K562 (cell line): ENCODE measurements at regions not wholly inside any gene's neighbourhood (a gene's known extent, or its start where the extent isn't known, plus 50 kb on each side); places are given as distances from the start of the nearest gene placed in this dataset.

Source experiments
- ATAC-seq: fragments of 200-7000 bp; cut with Tn5 transposase; 3 replicates; pipeline ENCODE4 v1.9.1; 2020; ENCODE audit warnings: moderate library complexity
- BruUV-seq: library from RNA; stranded (reverse); fragments of 400-500 nt; replicated peaks from 2 replicates; lab custom pipeline; 2021; lab: Mats Ljungman, UMichigan
- CTCF ChIA-PET: fragments of 300-600 bp; formaldehyde crosslinking; extraction: SDS; loops from one replicate; lab custom pipeline; 2021; ENCODE audit warnings: low intra/inter-chr PET ratio; lab: Yijun Ruan, JAX
- POLR2A ChIA-PET: fragments of 300-600, 350-650 bp; sonication (Branson Sonifier 250); formaldehyde crosslinking; extraction: SDS; loops from one replicate; lab custom pipeline; 2021; ENCODE audit warnings: antibody characterized with exemption, inconsistent platforms; lab: Yijun Ruan, JAX
- DNase-seq, 4 experiments: peaks; one replicate each; pipeline versions ENCODE4 v3.0.0 to v3.0.0-alpha.2; 2011 to 2018; ENCODE audit warnings: low spot score in 3 of 4, mixed read lengths in 3 of 4; ENCODE audit errors: extremely low read depth in 1 of 4
- FAIRE-seq: peaks from 2 replicates; lab custom pipeline; 2011; peaks lifted over from hg19 to GRCh38; lab: Jason Lieb, UNC
- H2AFZ ChIP-seq: 2 replicates; pipeline ENCODE4 v1.6.0; 2011; ENCODE audit warnings: low read depth, low read length, control low read depth, inconsistent platforms
- H3K27ac ChIP-seq: fragments of 200-600 bp; 3 replicates; pipeline ENCODE4 v1.8.0; 2011; ENCODE audit warnings: low read depth, mild to moderate bottlenecking, control low read depth, inconsistent platforms, low read length, moderate library complexity, mixed read lengths; ENCODE audit errors: extremely low read depth
- H3K27me3 ChIP-seq, 2 experiments: fragments of 300-600 bp in 1 of 2; 2 replicates in 1 of 2; 3 replicates in 1 of 2; pipeline versions ENCODE4 v1.6.0 to v1.8.0; 2011; ENCODE audit warnings: inconsistent platforms in 2 of 2, low read length in 2 of 2, mild to moderate bottlenecking in 1 of 2, mixed read lengths in 1 of 2, moderate library complexity in 1 of 2; ENCODE audit not compliant: control insufficient read depth in 2 of 2, insufficient read depth in 2 of 2
- H3K36me3 ChIP-seq: fragments of 300-600 bp; 3 replicates; pipeline ENCODE4 v1.8.0; 2011; ENCODE audit warnings: mild to moderate bottlenecking, low read length, inconsistent platforms; ENCODE audit not compliant: control insufficient read depth, insufficient read depth
- H3K4me1 ChIP-seq, 2 experiments: fragments of 200-600 bp in 1 of 2; replicated peaks in 1 of 2; 2 replicates in 1 of 2; 3 replicates in 1 of 2; pipeline versions ENCODE4 v1.5.1 to v1.8.0; 2011; ENCODE audit warnings: inconsistent platforms in 2 of 2, low read length in 2 of 2, mild to moderate bottlenecking in 1 of 2, mixed read lengths in 1 of 2, moderate library complexity in 1 of 2; ENCODE audit not compliant: control insufficient read depth in 2 of 2, insufficient read depth in 2 of 2
- H3K4me2 ChIP-seq: 2 replicates; pipeline ENCODE4 v1.6.1; 2011; ENCODE audit warnings: low read length, control low read depth, inconsistent platforms, mixed read lengths; ENCODE audit not compliant: insufficient read depth
- H3K4me3 ChIP-seq: fragments of 200-600 bp; sonication (generic), shearing (Covaris generic); 2 replicates; pipeline ENCODE4 v1.5.1; 2016; ENCODE audit warnings: control low read depth, inconsistent platforms
- H3K79me2 ChIP-seq: fragments of 200-600 bp; 3 replicates; pipeline ENCODE4 v1.8.0; 2011; ENCODE audit warnings: low read length, inconsistent platforms; ENCODE audit not compliant: control insufficient read depth, insufficient read depth
- H3K9ac ChIP-seq, 2 experiments: 2 replicates each; pipeline versions ENCODE4 v1.6.0 to v1.6.1; 2011; ENCODE audit warnings: low read depth in 2 of 2, low read length in 2 of 2, control low read depth in 1 of 2, inconsistent platforms in 1 of 2, mild to moderate bottlenecking in 1 of 2, mixed read lengths in 1 of 2; ENCODE audit not compliant: insufficient read depth in 1 of 2
- H3K9me1 ChIP-seq: one replicate; pipeline ENCODE4 v1.6.0; 2011; ENCODE audit warnings: inconsistent platforms, mild to moderate bottlenecking, low read length, moderate library complexity; ENCODE audit not compliant: control insufficient read depth, insufficient read depth
- H3K9me3 ChIP-seq: replicated peaks from 2 replicates; pipeline ENCODE4 v1.5.1; 2011; ENCODE audit warnings: low read depth, low read length, inconsistent platforms; ENCODE audit not compliant: control insufficient read depth, insufficient read depth
- H4K20me1 ChIP-seq: replicated peaks from 2 replicates; pipeline ENCODE4 v1.6.1; 2011; ENCODE audit warnings: low read length, inconsistent platforms, mixed read lengths; ENCODE audit not compliant: control insufficient read depth, insufficient read depth
- BMI1 ChIP-seq: fragments of 150-350 bp; IDR thresholded peaks from 2 replicates; pipeline ENCODE4 v1.6.1; 2014; ENCODE audit warnings: low read length
- CBX2 ChIP-seq: fragments of 200-600 bp; sonication (generic); IDR thresholded peaks from one replicate; pipeline ENCODE4 v1.6.1; 2012; ENCODE audit warnings: mild to moderate bottlenecking, low read length, inconsistent platforms; ENCODE audit not compliant: insufficient read depth, poor library complexity, severe bottlenecking
- DACH1 ChIP-seq: fragments of 450-650 bp; IDR thresholded peaks from 2 replicates; pipeline ENCODE4 v1.6.1; 2018; ENCODE audit not compliant: partially characterized antibody
- ESRRA ChIP-seq: fragments of 450-650 bp; IDR thresholded peaks from 2 replicates; pipeline ENCODE4 v1.6.1; 2014; ENCODE audit warnings: low read depth, mild to moderate bottlenecking, moderate library complexity, borderline replicate concordance
- HIVEP1 ChIP-seq: fragments of 250-450 bp; sonication (Bioruptor Pico); IDR thresholded peaks from 2 replicates; pipeline ENCODE4 v1.4.0; 2020; ENCODE audit warnings: mild to moderate bottlenecking
- KLF6 ChIP-seq: fragments of 250-450 bp; sonication (Bioruptor Pico); IDR thresholded peaks from 2 replicates; pipeline ENCODE4 v1.4.0; 2020; ENCODE audit warnings: mild to moderate bottlenecking, moderate library complexity, borderline replicate concordance
- L3MBTL2 ChIP-seq: fragments of 450-650 bp; IDR thresholded peaks from 2 replicates; pipeline ENCODE4 v1.6.1; 2016; ENCODE audit warnings: mild to moderate bottlenecking, moderate library complexity
- SAP30 ChIP-seq: fragments of 200-600 bp; sonication (generic); IDR thresholded peaks from 2 replicates; pipeline ENCODE4 v1.6.1; 2012; ENCODE audit warnings: borderline replicate concordance, low read depth, mild to moderate bottlenecking, moderate library complexity, low read length, control low read depth, inconsistent platforms; ENCODE audit not compliant: insufficient read depth, poor library complexity, severe bottlenecking
- ZNF224 ChIP-seq: sonication (generic); formaldehyde crosslinking; IDR thresholded peaks from 2 replicates; pipeline ENCODE4 v1.8.0; 2022; ENCODE audit warnings: mild to moderate bottlenecking, missing genetic modification reagents
- ZNF253 ChIP-seq: fragments of 250-450 bp; sonication (Bioruptor Pico); conservative IDR thresholded peaks from 2 replicates; pipeline ENCODE4 v1.6.1; 2021; ENCODE audit warnings: mild to moderate bottlenecking
- ZNF766 ChIP-seq: fragments of 200-800 bp; sonication (Bioruptor generic); conservative IDR thresholded peaks from 2 replicates; pipeline ENCODE4 v1.6.1; 2016; ENCODE audit warnings: missing genetic modification characterization, missing compliant biosample characterization
- WGBS: fragments of 100-300 bp; shearing (Covaris generic); methylation state at CpG from one replicate; pipeline ENCODE4 v1.1.6; 2016; ENCODE audit warnings: low coverage, mixed read lengths; ENCODE audit not compliant: insufficient coverage; ENCODE audit errors: missing lambda C conversion rate; 5-methylcytosine and 5-hydroxymethylcytosine counted together
- in situ Hi-C: fragments of 300-500 bp; cut with MboI; formaldehyde crosslinking; loops from 4 replicates; pipeline ENCODE4 v1.15.0; 2018; ENCODE audit warnings: inconsistent platforms, mixed read lengths
- intact Hi-C: fragments of 100-400 bp; cut with micrococcal nuclease; formaldehyde crosslinking; loops from 2 replicates; pipeline ENCODE4 v1.14.2; 2022
- TF ChIP-seq, protein P1 (sequence below): IDR thresholded peaks from 2 replicates; pipeline ENCODE4 v1.6.1; 2011; ENCODE audit warnings: borderline replicate concordance, low read depth, mild to moderate bottlenecking, moderate library complexity, low read length; ENCODE audit not compliant: insufficient read depth, poor library complexity, severe bottlenecking
- TF ChIP-seq, protein P2 (sequence below): sonication (generic); formaldehyde crosslinking; IDR thresholded peaks from 2 replicates; pipeline ENCODE4 v1.5.0; 2020; ENCODE audit warnings: missing genetic modification reagents

DNA sequence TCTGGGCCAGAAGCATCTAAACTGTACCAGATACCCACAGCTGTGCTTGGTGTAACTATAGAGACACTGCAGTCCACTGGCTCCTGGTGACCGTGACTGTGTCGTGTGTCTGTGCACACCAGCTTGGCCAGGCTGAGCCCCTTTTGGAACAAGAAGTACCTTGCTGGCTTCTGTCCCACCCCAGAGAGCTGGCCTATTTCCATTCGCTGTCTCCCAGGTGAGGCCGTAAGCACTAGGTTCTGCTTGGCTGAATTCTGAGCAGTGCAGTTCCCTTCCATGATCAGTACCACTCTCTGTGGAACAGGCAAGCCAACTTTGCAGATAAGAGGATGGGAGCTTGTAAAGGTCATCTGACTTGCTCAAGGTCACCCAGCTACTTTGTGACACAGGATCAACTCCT, 119.9 kb upstream of the DNAH14 start:
- ATAC-seq: no peak
- TF ChIP-seq ZNF766 (CRISPR knock-in tag): no peak
- peak; percentile 43; the same call in 1 of the 2 replicates for TF ChIP-seq ESRRA
- TF ChIP-seq, all 486 proteins: peak for 1
- WGBS: 4% methylated on average over 4 of the region's 4 CpGs
- H3K4me1 ChIP-seq: no peaks in the 10 kb centered on the region
- no TSS peak for BruUV-seq
- no peaks in the 10 kb centered on the region for H3K27me3 ChIP-seq
- intact Hi-C loops: no loop called here
- CTCF ChIA-PET: no interaction called here
- no peak overlapping the region for H2AFZ ChIP-seq
- POLR2A ChIA-PET: no interaction called here
- FAIRE-seq (no peak), DNase-seq (no peak)
- H3K36me3 ChIP-seq: no peaks in the 10 kb centered on the region
- H4K20me1 ChIP-seq: no peaks in the 10 kb centered on the region
- H3K9me3 ChIP-seq: no peaks in the 10 kb centered on the region
- H3K4me2 ChIP-seq: no peak overlapping the region
- no peaks in the 10 kb centered on the region for H3K9me1 ChIP-seq
- in situ Hi-C loops: no loop called here
- H3K79me2 ChIP-seq: no peaks in the 10 kb centered on the region
- no peak overlapping the region for H3K9ac ChIP-seq
- no peak overlapping the region for H3K4me3 ChIP-seq
- H3K27ac ChIP-seq: no peak overlapping the region

DNA sequence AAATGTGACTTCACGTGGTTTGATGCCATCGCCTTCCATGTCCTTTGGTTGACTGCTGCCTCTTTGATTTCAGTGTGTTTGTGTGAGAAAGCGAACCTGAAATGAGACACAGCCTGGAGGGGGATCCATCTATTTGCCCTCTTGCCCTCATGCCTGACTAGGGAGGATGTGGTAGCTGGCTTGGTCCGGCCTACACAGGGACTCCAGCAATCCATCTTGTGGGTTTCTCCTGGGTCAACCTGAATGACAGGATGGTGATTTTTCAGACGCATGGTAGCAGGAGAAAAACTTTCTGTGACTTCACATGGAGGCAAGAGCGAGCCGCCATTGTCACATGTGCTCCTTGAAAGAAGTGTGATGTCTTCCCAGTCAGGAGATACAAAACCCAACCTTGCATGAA, 117.9 kb upstream of the DNAH14 start:
- Histone ChIP-seq H3K36me3 (no peaks in the 10 kb centered on the region), H3K27me3 (no peaks in the 10 kb centered on the region), H3K27ac (no peak overlapping the region), H2AFZ (no peak overlapping the region), H3K9me1 (no peaks in the 10 kb centered on the region), H3K79me2 (no peaks in the 10 kb centered on the region), H3K4me3 (no peak overlapping the region), H3K4me1 (no peaks in the 10 kb centered on the region), H3K9me3 (no peaks in the 10 kb centered on the region), H3K9ac (no peak overlapping the region), H4K20me1 (no peaks in the 10 kb centered on the region), H3K4me2 (no peak overlapping the region)
- intact Hi-C loops: no loop called here
- ATAC-seq: no peak
- ChIA-PET POLR2A (no interaction called here), CTCF (no interaction called here)
- FAIRE-seq: no peak
- DNase-seq: no peak
- WGBS: 0% methylated on average over 7 of the region's 7 CpGs
- in situ Hi-C loops: no loop called here
- BruUV-seq: no TSS peak
- no peak for TF ChIP-seq KLF6
- TF ChIP-seq, protein P1, sequence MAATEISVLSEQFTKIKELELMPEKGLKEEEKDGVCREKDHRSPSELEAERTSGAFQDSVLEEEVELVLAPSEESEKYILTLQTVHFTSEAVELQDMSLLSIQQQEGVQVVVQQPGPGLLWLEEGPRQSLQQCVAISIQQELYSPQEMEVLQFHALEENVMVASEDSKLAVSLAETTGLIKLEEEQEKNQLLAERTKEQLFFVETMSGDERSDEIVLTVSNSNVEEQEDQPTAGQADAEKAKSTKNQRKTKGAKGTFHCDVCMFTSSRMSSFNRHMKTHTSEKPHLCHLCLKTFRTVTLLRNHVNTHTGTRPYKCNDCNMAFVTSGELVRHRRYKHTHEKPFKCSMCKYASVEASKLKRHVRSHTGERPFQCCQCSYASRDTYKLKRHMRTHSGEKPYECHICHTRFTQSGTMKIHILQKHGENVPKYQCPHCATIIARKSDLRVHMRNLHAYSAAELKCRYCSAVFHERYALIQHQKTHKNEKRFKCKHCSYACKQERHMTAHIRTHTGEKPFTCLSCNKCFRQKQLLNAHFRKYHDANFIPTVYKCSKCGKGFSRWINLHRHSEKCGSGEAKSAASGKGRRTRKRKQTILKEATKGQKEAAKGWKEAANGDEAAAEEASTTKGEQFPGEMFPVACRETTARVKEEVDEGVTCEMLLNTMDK: no peak
- no peak for TF ChIP-seq ZNF253 (CRISPR knock-in tag)
- TF ChIP-seq BMI1: no peak
- TF ChIP-seq ZNF224 (CRISPR knock-in tag): no peak
- TF ChIP-seq HIVEP1 (CRISPR knock-in tag): no peak
- no peak for TF ChIP-seq SAP30
- TF ChIP-seq DACH1: no peak
- no peak for TF ChIP-seq CBX2
- TF ChIP-seq, protein P2, sequence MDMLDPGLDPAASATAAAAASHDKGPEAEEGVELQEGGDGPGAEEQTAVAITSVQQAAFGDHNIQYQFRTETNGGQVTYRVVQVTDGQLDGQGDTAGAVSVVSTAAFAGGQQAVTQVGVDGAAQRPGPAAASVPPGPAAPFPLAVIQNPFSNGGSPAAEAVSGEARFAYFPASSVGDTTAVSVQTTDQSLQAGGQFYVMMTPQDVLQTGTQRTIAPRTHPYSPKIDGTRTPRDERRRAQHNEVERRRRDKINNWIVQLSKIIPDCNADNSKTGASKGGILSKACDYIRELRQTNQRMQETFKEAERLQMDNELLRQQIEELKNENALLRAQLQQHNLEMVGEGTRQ (CRISPR knock-in tag): no peak
- TF ChIP-seq L3MBTL2: no peak
